ENCODE measurements at regions not wholly inside any gene's neighbourhood (a gene's known extent, or its start where the extent isn't known, plus 50 kb on each side); places are given as distances from the start of the nearest gene placed in this dataset.

GRCh38 chr12:17388679-17389078 lies 701.3 kb downstream of the RERGL start:
- no peak overlapping the region for H3K9ac ChIP-seq (ENCODE audit: low read length)
- H3K4me1 ChIP-seq (ENCODE audit: insufficient read depth, low read length, severe bottlenecking) = no peaks in the 10 kb centered on the region
- no peaks in the 10 kb centered on the region for H3K9me2 ChIP-seq (ENCODE audit: low read depth, low read length)
- H3K4me2 ChIP-seq (ENCODE audit: low read length) = no peak overlapping the region
- no peaks in the 10 kb centered on the region for H3K36me3 ChIP-seq (ENCODE audit: insufficient read depth, low read length)
- no peak overlapping the region for H3K4me3 ChIP-seq (ENCODE audit: low read depth, low read length, poor library complexity, severe bottlenecking)
- TF ChIP-seq CTCF (IDR thresholded peaks at IDR 0.05; ENCODE audit: low read length) (no peak), EZH2 (IDR thresholded peaks at IDR 0.05; ENCODE audit: borderline replicate concordance, low read length) (no peak)
- no peak overlapping the region for H2AFZ ChIP-seq (ENCODE audit: low read length)
- H4K20me1 ChIP-seq (ENCODE audit: insufficient read depth, low read length) = no peaks in the 10 kb centered on the region
- no peaks in the 10 kb centered on the region for H3K27me3 ChIP-seq (ENCODE audit: insufficient read depth, low read length)
- no peaks in the 10 kb centered on the region for H3K9me3 ChIP-seq (ENCODE audit: low read length)
- H3K27ac ChIP-seq (ENCODE audit: low read depth, low read length, poor library complexity, severe bottlenecking) = no peak overlapping the region
- no peaks in the 10 kb centered on the region for H3F3A ChIP-seq (ENCODE audit: insufficient read depth, low read length)
- H3K79me2 ChIP-seq (ENCODE audit: insufficient read depth, low read length) = no peaks in the 10 kb centered on the region

- H3K4me1 ChIP-seq (ENCODE audit: insufficient read depth, low read length, severe bottlenecking) = no peaks in the 10 kb centered on the region
- no peaks in the 10 kb centered on the region for H4K20me1 ChIP-seq (ENCODE audit: insufficient read depth, low read length)
- H3K36me3 ChIP-seq (ENCODE audit: insufficient read depth, low read length) = no peaks in the 10 kb centered on the region
- H3K79me2 ChIP-seq (ENCODE audit: insufficient read depth, low read length) = no peaks in the 10 kb centered on the region
- no peak overlapping the region for H3K4me3 ChIP-seq (ENCODE audit: low read depth, low read length, poor library complexity, severe bottlenecking)
- no peak overlapping the region for H2AFZ ChIP-seq (ENCODE audit: low read length)
- H3K4me2 ChIP-seq (ENCODE audit: low read length) = no peak overlapping the region
- no peaks in the 10 kb centered on the region for H3F3A ChIP-seq (ENCODE audit: insufficient read depth, low read length)
- no peak overlapping the region for H3K9ac ChIP-seq (ENCODE audit: low read length)
- no peaks in the 10 kb centered on the region for H3K9me3 ChIP-seq (ENCODE audit: low read length)
- no peak overlapping the region for H3K27ac ChIP-seq (ENCODE audit: low read depth, low read length, poor library complexity, severe bottlenecking)
- TF ChIP-seq EZH2 (IDR thresholded peaks at IDR 0.05; ENCODE audit: borderline replicate concordance, low read length) (no peak), CTCF (IDR thresholded peaks at IDR 0.05; ENCODE audit: low read length) (no peak)
- no peaks in the 10 kb centered on the region for H3K27me3 ChIP-seq (ENCODE audit: insufficient read depth, low read length)
- no peaks in the 10 kb centered on the region for H3K9me2 ChIP-seq (ENCODE audit: low read depth, low read length)
These were observed 706.7 kb downstream of the RERGL start for GRCh38 chr12:17383321-17383720.

GRCh38 chr12:17381211-17381610 lies 708.8 kb downstream of the RERGL start:
- H3K9me3 ChIP-seq (ENCODE audit: low read length) = no peaks in the 10 kb centered on the region
- H3F3A ChIP-seq (ENCODE audit: insufficient read depth, low read length) = no peaks in the 10 kb centered on the region
- no peak overlapping the region for H2AFZ ChIP-seq (ENCODE audit: low read length)
- H3K27ac ChIP-seq (ENCODE audit: low read depth, low read length, poor library complexity, severe bottlenecking) = no peak overlapping the region
- H3K36me3 ChIP-seq (ENCODE audit: insufficient read depth, low read length) = no peaks in the 10 kb centered on the region
- no peaks in the 10 kb centered on the region for H3K27me3 ChIP-seq (ENCODE audit: insufficient read depth, low read length)
- no peak overlapping the region for H3K4me2 ChIP-seq (ENCODE audit: low read length)
- no peaks in the 10 kb centered on the region for H3K4me1 ChIP-seq (ENCODE audit: insufficient read depth, low read length, severe bottlenecking)
- H3K4me3 ChIP-seq (ENCODE audit: low read depth, low read length, poor library complexity, severe bottlenecking) = no peak overlapping the region
- H3K9ac ChIP-seq (ENCODE audit: low read length) = no peak overlapping the region
- H4K20me1 ChIP-seq (ENCODE audit: insufficient read depth, low read length) = no peaks in the 10 kb centered on the region
- H3K79me2 ChIP-seq (ENCODE audit: insufficient read depth, low read length) = no peaks in the 10 kb centered on the region
- no peak for TF ChIP-seq EZH2 (IDR thresholded peaks at IDR 0.05; ENCODE audit: borderline replicate concordance, low read length)
- TF ChIP-seq CTCF (IDR thresholded peaks at IDR 0.05; ENCODE audit: low read length) = no peak
- H3K9me2 ChIP-seq (ENCODE audit: low read depth, low read length) = no peaks in the 10 kb centered on the region
